GM21367 (cell line): ENCODE measurements at regions not wholly inside any gene's neighbourhood (a gene's known extent, or its start where the extent isn't known, plus 50 kb on each side); places are given as distances from the start of the nearest gene placed in this dataset.

Experiments used
- ATAC-seq: cut with Tn5 transposase; IDR thresholded peaks from one replicate; pipeline ENCODE4 v1.9.1; 2021; ENCODE audit not compliant: unreplicated experiment

GRCh38 chr2:5507367-5507766 lies 184.8 kb upstream of the SOX11 start:
- no peak for ATAC-seq

- ATAC-seq: no peak
Measured at GRCh38 chr2:5509362-5509761, 182.8 kb upstream of the SOX11 start.

GRCh38 chr2:5510082-5510481 lies 182.1 kb upstream of the SOX11 start:
- no peak for ATAC-seq

- no peak for ATAC-seq
Measured at GRCh38 chr2:5515693-5516092, 176.5 kb upstream of the SOX11 start.

- no peak for ATAC-seq
Measured at GRCh38 chr2:5519286-5519685, 172.9 kb upstream of the SOX11 start.

GRCh38 chr2:5520463-5520972 lies 171.7 kb upstream of the SOX11 start:
- ATAC-seq: no peak

- ATAC-seq: no peak
Measured at GRCh38 chr2:5521461-5521860, 170.7 kb upstream of the SOX11 start.

GRCh38 chr2:5524551-5524950 lies 167.6 kb upstream of the SOX11 start:
- ATAC-seq: no peak

GRCh38 chr2:5528706-5529105 lies 163.5 kb upstream of the SOX11 start:
- ATAC-seq: no peak

GRCh38 chr2:5530011-5530696 lies 162.0 kb upstream of the SOX11 start:
- no peak for ATAC-seq

- ATAC-seq: no peak
Measured at GRCh38 chr2:5535301-5535700, 156.9 kb upstream of the SOX11 start.

- no peak for ATAC-seq
Measured at GRCh38 chr2:5537180-5537688, 154.9 kb upstream of the SOX11 start.

GRCh38 chr2:5538313-5538712 lies 153.9 kb upstream of the SOX11 start:
- ATAC-seq: no peak

GRCh38 chr2:5538772-5539171 lies 153.4 kb upstream of the SOX11 start:
- no peak for ATAC-seq

GRCh38 chr2:5539282-5540165 lies 152.7 kb upstream of the SOX11 start:
- no peak for ATAC-seq

GRCh38 chr2:5540856-5541255 lies 151.3 kb upstream of the SOX11 start:
- no peak for ATAC-seq

GRCh38 chr2:5544205-5544786 lies 147.9 kb upstream of the SOX11 start:
- ATAC-seq: no peak

- no peak for ATAC-seq
Measured at GRCh38 chr2:5546181-5546580, 146.0 kb upstream of the SOX11 start.

GRCh38 chr2:5548991-5549715 lies 143.0 kb upstream of the SOX11 start:
- ATAC-seq: no peak

GRCh38 chr2:5549771-5550170 lies 142.4 kb upstream of the SOX11 start:
- ATAC-seq: no peak

GRCh38 chr2:5555636-5556035 lies 136.5 kb upstream of the SOX11 start:
- ATAC-seq: no peak
